ENCODE measurements at regions not wholly inside any gene's neighbourhood (a gene's known extent, or its start where the extent isn't known, plus 50 kb on each side); places are given as distances from the start of the nearest gene placed in this dataset.
"Not testable (repeated sequence)": the region's sequence is repeated elsewhere in the genome, so short reads cannot be mapped to it uniquely, and the experiment has no call there.

DNA sequence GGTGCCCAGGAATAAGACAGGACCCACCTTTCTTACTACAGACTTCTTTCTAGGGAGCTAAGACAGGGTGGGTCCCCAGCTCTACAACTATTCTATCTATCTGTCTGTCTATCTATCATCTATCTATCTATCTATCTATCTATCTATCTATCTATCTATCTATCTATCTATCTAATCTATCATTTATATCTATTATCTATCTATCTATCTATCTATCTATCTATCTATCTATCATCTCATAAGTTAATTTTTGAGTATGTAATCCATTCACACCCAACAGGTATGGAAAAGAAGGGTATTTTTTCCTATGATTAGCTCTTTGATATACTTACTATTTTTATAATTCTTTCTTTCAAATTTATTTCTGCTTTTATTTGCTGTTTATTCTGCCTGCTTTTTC, 55.9 kb downstream of the BAMBI start:
- no peak for DNase-seq (ENCODE audit: extremely low read depth, low read depth)

DNA sequence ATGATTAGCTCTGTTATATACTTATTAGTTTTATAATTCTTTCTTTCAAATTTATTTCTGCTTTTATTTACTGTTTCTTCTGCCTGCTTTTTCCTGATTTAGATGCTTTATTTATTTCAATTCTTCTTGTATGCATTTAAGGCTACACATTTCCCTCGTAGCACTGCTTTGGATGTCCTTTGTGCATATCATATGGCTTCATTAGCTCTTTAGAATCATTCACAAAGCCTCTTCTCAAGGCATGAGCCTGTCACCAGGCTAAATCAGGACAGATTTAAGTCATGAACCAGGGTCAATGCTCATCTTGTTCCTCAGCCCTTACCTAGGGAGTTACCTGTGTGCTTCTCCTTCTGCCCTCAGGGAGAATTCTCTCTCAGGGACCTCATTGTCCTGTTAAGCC, 56.3 kb downstream of the BAMBI start:
- DNase-seq (ENCODE audit: extremely low read depth, low read depth) = no peak

DNA sequence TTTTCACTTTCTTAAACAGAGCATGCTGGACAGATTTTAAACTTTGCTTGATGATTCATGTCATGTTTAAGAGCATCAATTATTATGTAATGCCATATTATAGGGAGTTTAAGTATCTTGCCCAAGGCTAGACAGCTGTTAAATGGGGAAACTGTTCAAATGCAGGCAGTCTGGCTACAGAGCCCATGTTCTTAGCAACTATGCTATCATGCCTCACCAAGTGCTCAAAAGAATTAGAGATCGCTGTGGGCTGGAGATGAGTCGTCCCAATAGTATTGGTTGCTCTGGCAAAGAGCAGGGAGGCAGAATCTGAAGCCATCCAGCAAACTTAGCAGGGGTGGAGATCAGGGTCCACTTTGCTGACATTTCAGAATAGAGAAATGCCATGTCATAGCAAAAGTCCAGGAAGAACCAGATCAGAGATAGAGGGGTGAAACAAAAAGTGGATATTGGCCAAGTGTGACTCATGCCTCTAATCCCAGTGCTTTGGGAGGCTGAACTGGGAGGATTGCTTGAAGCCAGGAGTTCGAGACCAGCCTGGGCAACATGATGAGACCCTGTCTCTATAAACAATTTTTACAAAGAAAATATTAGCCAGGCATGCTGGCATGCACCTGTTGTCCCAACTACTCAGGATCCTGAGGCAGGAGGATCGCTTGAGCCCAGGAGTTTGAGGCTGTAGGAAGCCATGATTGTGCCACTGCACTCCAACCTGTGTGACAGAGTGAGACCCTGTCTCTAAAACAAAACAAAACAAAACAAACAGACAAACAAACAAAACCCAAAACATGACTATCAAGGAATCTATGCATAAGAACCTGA, 57.8 kb downstream of the BAMBI start:
- no peak for DNase-seq (ENCODE audit: extremely low read depth, low read depth)

DNA sequence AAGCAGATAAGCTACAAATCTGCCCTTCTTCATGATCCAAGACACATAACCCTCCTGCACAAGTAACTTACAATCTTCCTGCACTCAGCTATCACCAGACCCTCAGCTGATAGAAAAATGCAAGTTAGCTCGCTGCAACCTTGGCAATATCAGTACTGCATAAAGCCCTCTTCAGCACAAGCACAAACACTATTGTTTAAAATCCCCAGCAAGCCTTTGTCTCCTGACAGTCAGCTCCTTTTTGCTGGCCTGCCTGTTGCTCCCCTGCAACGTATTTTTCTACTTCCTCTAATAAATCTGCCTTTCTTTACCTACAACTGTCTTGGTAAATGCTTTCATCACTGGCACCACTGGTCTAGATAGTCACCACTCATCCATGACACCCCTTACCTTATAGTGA, 59.8 kb downstream of the BAMBI start:
- DNase-seq (ENCODE audit: extremely low read depth, low read depth) = no peak

DNA sequence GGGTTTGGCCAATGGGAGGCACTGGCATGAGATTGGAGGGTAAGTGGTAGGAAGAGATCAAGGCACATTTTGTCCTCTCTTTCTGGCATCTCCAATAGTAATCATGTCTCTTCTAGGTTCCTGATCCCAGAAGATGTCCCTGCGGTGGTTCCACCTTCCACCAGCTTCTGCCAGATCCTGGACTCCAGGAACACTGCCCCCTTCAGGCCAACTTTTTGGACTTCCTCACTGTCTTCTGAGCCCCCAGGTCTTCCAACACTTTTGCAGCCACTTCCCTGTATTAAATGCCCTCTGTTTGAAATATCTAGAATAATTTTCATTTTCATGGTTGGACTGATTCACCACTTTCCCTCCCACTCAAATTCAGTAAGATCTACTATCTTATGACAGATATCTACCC, 60.9 kb downstream of the BAMBI start:
- no peak for DNase-seq (ENCODE audit: extremely low read depth, low read depth)

DNA sequence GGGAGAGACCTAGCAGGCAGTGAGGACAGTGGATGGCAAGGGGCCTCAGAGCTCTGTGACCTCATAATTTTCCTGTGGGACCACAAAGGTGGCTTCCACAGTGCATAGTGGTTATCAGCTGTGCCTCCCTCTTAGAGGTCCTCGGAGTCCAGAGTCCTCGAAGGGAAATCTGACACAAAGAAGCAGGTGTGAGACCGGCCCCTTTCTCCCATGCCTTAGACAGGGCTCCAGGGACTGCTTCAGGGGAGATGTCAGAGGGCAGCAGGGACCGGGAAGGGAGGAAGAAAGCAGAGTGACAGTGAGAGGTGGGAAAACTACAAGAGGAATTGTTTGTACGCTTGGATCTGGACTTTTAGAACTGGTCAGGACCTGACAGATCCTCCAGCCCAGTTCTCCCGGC, 66.3 kb downstream of the BAMBI start:
- no peak for DNase-seq (ENCODE audit: extremely low read depth, low read depth)

DNA sequence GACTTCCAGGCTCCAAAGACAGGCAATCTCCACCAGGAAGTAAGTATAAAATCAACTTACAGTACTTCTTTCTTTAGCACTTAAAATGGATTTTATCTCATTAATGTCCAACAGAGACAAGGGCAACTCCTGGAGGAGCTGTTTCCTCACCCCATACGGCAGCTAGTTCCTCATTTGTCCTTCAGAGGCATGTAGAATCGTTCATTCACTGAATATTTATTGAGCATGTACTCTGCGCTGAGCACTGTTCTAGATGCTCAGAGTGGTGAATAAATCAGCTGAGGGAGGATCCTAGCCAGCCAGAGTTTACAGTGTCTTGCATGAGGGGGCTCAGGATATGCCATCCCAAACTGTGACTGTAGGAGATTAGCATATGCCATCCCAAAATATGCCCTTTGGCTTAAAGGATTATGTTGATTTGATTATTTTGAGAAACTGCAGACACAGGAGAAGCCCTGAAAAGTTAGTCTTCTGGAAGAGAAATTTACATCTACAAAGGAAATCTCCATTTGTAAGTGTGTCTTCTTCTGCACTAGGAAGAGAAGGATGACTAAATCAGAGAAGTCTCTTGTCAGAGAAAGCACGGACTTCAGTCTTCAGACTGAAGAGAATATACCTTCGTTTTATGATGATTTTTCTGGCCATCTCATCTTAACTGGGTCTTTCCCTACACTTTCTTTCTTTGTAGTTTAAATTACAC, 66.9 kb downstream of the BAMBI start:
- no peak for DNase-seq (ENCODE audit: extremely low read depth, low read depth)

DNA sequence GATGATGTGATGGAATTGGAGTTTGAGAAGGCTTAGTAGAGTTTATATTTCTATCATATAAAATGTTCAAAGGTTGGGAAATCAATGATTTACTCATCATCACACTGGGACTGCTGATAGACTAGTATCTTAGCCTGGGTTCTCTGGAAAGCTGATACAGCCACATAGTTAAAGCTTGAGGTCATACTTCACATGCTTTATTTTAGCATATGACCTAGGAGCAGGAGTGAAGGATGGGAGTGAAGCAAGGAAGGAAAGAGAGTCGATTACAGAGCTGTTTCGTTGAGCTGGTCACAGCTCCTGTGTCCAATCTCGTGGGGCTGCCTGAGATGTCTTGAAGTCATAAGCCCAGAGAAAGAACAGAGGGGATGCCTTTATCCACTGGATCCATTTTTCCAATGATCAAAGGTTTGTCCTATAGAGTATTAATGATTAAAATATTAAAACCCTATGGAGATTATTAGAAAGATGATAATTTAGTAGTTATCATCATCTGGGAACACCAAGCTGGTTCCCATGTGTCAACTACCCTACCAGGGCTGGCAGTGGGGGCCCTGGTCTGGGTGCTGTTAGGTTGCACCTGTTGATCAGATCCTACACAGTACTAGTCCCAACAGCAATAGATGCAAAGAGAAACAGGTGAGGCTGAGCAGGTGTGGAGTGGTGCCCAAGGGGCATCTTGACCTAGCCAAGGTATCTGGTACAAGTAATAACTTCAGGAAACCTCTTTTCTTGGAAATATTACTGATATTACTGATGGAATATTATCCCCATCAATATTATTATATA, 77.8 kb downstream of the BAMBI start:
- DNase-seq (ENCODE audit: extremely low read depth, low read depth) = no peak

DNA sequence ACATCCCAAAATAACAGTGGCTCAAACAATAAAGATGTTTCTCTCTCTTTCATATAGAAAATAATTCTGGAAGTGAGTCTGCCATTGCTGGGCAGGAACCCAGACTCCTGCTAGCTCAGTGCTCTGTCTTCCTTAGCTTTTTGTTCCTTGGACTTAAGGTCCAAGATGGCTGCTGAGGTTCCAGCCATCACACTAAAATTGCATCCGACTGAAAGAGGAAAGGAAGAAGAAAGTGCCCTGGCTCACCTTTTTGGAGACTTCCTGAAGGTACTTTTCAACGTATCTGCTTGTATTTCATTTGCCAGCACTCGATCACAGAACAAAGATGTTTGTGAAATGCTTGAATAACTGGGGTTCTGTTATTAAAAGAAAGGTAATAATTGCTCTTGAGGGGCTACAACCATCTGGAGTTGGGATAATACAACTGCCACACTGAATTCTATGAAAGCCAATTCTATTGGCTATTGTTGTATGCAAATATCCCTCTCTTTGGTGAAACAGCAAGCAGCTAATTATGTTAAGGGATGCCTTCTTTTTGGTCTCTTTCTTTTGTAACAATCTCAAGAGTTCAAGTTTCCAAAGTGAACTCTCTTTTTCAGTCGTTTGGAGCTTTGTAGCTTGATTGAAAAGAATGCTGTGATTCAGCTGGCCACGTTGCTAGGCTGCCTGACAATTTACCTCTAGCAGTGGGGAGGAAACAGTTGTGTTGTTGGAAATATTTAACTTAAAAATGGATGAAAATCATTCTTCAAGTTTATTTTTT, 83.9 kb downstream of the BAMBI start:
- no peak for DNase-seq (ENCODE audit: extremely low read depth, low read depth)

DNA sequence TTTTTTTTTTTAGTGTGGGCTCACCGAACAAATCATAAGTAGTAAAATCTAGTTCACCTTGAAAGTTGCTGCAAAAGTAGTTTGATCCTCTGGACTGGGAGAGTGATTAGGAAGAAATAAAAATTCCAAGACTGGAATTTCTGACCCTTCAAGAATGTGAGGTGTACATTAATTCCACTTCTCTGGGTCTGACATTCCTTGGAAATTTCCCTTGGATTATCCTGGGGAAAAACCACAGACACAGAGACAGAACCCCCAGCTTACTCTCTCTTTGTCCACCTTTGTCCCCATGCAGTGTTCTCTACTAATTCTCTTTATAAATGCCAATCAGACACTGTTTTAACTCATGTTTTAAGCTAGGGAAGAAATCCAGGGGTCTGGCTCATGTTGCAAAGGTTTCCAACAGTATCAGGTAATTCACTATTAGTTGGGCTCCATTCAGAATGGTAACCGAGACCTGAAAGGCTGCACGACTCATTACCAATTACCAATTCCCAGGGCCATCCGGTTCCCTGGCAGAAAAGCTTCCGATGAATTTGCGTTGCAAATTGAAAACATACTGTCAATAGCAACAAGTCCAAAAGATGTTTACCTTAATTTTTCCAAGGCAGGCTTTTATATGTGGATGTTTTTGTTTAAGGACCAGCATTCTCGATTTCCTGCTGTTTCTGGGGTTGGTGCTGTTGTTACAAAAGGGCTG, 86.3 kb downstream of the BAMBI start:
- no peak for DNase-seq (ENCODE audit: extremely low read depth, low read depth)

DNA sequence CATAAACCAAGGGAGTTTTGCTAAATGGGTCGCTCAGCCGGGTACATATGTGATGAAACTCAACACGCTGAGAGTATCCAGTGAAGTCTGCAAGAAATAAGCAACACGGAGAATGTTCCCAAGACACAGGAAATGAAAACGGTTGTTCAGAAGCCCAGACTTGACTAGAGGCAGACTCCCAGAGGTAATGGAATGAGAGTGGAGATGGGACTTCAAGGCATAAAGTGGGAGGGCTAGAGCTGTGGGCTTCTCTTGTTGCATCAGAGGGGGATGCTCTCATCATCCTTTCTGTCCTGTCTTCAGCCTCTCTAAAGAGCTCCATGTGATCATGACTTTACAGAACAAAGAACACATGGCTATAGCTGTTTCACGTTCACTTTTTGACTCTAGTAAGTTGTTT, 88.3 kb downstream of the BAMBI start:
- DNase-seq (ENCODE audit: extremely low read depth, low read depth) = no peak

DNA sequence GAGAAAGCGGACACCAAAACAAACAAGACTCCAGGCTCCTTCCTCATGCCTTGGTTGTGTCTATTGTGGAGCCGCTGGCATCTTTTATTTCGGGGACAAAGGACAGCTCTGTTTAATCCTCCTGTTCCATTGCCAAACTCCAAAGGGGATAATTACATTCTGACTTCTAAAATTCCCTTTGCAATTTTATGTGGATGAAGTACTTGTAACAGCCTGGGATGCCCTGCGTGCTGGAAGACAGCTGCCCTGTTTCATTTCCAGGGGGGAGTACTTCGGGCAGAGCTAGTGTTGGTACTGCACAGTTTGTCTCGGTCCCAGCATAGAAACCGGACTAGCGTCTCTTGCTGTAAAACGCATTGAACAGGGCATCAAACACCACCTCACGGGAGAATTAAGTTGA, 90.9 kb downstream of the BAMBI start:
- DNase-seq (ENCODE audit: extremely low read depth, low read depth) = no peak

DNA sequence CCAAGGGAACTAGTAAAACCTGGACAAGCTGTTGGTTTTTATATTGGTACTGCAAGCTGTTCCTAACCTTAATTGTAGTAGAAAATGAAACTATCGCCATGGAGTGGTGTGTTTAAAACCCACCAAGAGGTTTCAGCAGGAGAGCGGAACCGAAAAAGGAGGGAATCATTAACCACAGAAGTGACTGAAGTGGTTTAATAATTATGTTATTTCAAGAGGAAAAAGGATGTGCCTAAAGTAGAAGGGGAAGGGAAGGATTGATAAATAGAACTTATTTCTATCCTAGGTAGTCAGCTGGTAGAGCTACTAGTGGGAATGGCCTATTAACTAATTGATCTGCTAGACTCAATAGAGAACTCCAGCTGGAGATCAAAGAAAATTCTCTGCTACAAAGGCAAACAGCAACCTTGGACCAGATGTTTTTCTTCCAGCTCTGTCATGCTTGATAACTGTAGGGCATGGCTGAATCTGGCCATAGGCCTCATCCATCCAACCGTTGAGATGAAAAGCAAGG, 91.8 kb downstream of the BAMBI start:
- no peak for DNase-seq (ENCODE audit: extremely low read depth, low read depth)

DNA sequence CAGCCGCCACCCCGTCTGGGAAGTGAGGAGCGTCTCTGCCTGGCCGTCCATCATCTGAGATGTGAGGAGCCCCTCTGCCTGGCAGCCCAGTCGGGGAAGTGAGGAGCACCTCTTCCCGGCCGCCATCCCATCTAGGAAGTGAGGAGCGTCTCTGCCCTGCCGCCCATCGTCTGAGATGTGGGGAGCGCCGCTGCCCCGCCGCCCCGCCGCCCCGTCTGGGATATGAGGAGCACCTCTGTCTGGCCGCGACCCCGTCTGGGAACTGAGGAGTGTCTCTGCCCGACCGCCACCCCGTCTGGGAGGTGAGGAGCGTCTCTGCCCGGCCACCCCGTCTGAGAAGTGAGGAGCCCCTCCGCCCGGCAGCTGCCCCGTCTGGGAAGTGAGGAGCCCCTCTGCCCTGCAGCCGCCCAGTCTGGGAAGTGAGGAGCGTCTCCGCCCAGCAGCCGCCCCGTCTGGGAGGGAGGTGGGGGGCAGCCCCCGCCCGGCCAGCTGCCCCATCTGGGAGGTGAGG, 94.3 kb downstream of the BAMBI start:
- DNase-seq (ENCODE audit: extremely low read depth, low read depth) = not testable (repeated sequence)

DNA sequence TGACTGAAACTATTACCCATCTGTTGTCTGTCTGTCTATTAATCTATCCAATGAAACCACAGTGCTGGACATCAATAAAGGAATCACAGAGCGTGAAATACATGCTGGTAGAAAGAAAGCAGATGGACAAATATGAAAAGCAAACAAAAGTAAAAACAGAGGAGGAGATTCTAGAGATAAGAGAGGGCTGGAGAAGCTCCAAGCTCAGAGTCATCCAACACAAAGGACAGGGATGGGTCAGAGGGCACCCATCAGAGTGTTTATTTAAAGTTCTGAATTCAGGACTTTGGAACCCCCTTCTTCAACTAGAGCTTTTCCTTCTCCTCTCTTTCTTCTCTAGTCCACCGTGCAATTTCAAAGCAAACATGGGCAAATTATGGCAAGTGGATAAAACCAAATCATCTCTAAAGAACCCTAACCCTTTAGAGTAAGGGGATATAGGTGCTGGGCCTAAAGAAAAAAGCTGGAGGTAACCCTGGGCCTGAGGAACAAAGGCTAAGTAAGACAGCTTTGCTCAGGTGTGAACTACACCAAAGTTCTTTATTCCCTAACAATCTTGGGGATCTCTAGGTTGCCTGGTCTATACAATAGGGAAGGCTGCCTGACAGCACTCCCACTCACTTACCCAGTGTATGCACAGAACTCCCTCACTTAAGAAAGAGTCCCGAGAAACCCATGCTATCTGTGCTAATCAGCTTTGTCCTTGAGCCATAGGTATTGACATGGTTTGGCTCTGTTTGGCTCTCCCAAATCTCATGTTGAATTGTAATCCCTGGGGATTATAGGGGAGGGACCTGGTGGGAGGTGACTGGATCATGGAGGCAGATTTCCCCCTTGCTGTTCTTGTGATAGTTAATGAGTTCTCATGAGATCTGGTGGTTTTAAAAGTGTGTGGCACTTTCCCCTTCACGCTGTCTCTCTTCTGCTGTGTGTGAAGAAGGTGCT, 97.0 kb downstream of the BAMBI start:
- DNase-seq (ENCODE audit: extremely low read depth, low read depth) = no peak

DNA sequence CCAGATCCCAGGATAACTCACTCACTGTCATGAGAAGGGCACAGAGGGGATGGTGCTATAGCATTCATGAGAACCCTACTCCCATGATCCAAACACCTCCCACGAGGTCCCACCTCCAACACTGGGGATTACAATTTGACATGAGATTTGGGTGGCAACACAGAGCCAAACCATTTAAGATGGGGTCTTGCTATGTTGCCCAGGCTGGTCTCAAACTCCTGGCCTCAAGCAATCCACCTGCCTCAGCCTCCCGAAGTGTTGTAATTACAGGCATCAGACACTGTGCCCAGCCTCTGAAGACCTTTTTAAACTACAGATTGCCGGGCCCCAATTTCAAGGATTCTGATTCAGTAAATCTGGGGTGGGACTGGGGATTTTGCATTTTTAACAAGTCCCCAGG, 98.5 kb downstream of the BAMBI start:
- DNase-seq (ENCODE audit: extremely low read depth, low read depth) = no peak

DNA sequence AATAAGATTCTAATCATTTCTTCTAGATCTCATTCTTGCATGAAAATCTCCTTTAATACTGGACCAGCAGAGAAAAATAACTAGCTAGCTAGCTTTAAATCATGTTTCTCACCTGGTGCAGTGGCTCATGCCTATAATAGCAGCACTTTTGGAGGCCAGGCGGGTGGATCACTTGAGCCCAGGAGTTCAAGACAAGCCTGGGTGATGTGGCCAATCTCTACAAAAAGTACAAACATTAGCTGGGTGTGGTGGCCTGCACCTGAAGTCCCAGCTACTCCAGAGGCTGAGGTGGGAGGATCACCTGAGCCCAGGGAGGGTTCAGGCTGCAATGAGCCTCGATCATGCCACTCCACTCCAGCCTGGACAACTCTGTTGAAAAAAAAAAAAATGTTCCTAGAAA, 99.2 kb downstream of the BAMBI start:
- DNase-seq (ENCODE audit: extremely low read depth, low read depth) = no peak

DNA sequence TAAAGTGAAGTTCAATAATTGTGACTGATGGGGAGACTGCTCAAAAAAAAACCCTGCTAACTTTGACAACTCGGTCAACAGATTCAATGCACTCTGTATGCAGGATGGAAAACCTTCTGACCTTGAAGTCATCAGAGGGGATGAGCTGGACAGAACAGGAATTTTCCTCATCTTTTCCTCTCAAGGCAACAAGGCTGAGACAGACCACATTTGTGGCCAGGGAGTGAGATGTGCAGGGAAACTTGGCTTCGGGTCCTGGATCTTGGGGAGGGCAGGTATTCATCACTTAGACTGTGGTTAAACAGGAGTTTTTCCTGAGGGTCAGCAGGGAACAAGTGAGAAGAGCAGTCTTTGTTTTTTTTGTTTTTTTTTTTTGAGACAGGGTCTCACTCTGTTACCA, 100.6 kb downstream of the BAMBI start:
- no peak for DNase-seq (ENCODE audit: extremely low read depth, low read depth)

DNA sequence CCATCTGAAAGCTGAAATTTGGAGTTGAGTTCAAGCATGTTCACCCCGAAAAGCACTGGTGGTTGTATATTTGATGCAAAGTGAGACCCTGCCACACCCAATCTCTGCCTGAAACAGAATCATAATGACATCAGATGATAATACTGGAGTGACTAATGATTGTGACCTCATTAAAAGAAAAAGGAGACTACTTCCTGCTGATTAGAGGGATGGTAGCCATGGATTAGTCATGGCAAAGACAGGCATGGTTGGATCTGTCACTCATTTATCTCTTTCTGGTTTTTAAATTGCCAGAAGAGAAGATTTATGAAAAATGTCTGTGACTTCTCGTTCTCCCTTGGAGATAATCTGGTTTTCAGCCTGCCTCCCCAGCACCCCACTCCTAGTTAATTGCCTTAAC, 101.2 kb downstream of the BAMBI start:
- no peak for DNase-seq (ENCODE audit: extremely low read depth, low read depth)
